A549 (cell line): ENCODE measurements at regions not wholly inside any gene's neighbourhood (a gene's known extent, or its start where the extent isn't known, plus 50 kb on each side); places are given as distances from the start of the nearest gene placed in this dataset.
"Not testable (repeated sequence)": the region's sequence is repeated elsewhere in the genome, so short reads cannot be mapped to it uniquely, and the experiment has no call there.

Source experiments
- ATAC-seq, 2 experiments: fragments of 200-7000 bp in 1 of 2; fragments of >200 bp in 1 of 2; cut with Nextera tagmentation in 1 of 2; cut with Tn5 transposase in 1 of 2; 3 replicates each; pipeline versions ENCODE4 v1.8.0 to v1.9.1; 2018 to 2020; ENCODE audit warnings: mild to moderate bottlenecking in 1 of 2, moderate library complexity in 1 of 2
- CTCF ChIA-PET: fragments of 300-600 bp; sonication (Branson Sonifier 250); formaldehyde crosslinking; extraction: SDS; loops from one replicate; lab custom pipeline; 2021; ENCODE audit warnings: antibody characterized with exemption, inconsistent platforms; lab: Yijun Ruan, JAX
- POLR2A ChIA-PET: fragments of 350-600 bp; formaldehyde crosslinking; extraction: SDS; loops from one replicate; lab custom pipeline; 2021; ENCODE audit warnings: antibody characterized with exemption, inconsistent platforms; lab: Yijun Ruan, JAX
- DNase-seq, 2 experiments: peaks; one replicate each; pipeline versions ENCODE4 v3.0.0 to v3.0.0-alpha.2; 2011 to 2016; ENCODE audit warnings: low read depth in 1 of 2, low spot score in 1 of 2
- FAIRE-seq: peaks from 2 replicates; lab custom pipeline; 2011; peaks lifted over from hg19 to GRCh38; lab: Jason Lieb, UNC
- H3K27ac ChIP-seq, 2 experiments: fragments of >200 bp; sonication (Bioruptor Twin); formaldehyde crosslinking; 3 replicates each; pipeline ENCODE4 v1.5.1; 2016 to 2017
- H3K4me1 ChIP-seq: fragments of >200 bp; sonication (Bioruptor Twin); formaldehyde crosslinking; 3 replicates; pipeline ENCODE4 v1.6.1; 2016
- H3K4me2 ChIP-seq: fragments of >200 bp; sonication (Bioruptor Twin); formaldehyde crosslinking; 3 replicates; pipeline ENCODE4 v1.6.1; 2016
- H3K4me3 ChIP-seq: fragments of >200 bp; sonication (Bioruptor Twin); formaldehyde crosslinking; 3 replicates; pipeline ENCODE4 v1.5.1; 2016
- H3K9me3 ChIP-seq: fragments of >200 bp; sonication (Bioruptor Twin); formaldehyde crosslinking; 3 replicates; pipeline ENCODE4 v1.6.1; 2016
- CBX2 ChIP-seq: fragments of 200-600 bp; sonication (generic); IDR thresholded peaks from 2 replicates; pipeline ENCODE4 v1.6.1; 2016; ENCODE audit warnings: low read depth, mild to moderate bottlenecking, borderline replicate concordance
- CEBPB ChIP-seq, 2 experiments: fragments of >200 bp in 1 of 2; sonication (Bioruptor Twin) in 1 of 2; formaldehyde crosslinking in 1 of 2; IDR thresholded peaks; 2 replicates each; pipeline ENCODE4 v1.6.1; 2012 to 2016
- CHD2 ChIP-seq: fragments of 150-350 bp; IDR thresholded peaks from 2 replicates; pipeline ENCODE4 v1.6.1; 2014; ENCODE audit warnings: low read length; ENCODE audit not compliant: partially characterized antibody
- E2F6 ChIP-seq: IDR thresholded peaks from 2 replicates; pipeline ENCODE4 v1.6.1; 2012; ENCODE audit warnings: low read depth, borderline replicate concordance
- EHF ChIP-seq: fragments of 250-450 bp; sonication (Bioruptor Pico); IDR thresholded peaks from 2 replicates; pipeline ENCODE4 v1.5.0; 2020; ENCODE audit warnings: mild to moderate bottlenecking
- ESRRA ChIP-seq: fragments of 150-350 bp; IDR thresholded peaks from 2 replicates; pipeline ENCODE4 v1.6.1; 2014; ENCODE audit warnings: mild to moderate bottlenecking, low read length, borderline replicate concordance
- FOSL2 ChIP-seq, 2 experiments: fragments of 450-650 bp in 1 of 2; fragments of >200 bp in 1 of 2; sonication (Bioruptor Twin) in 1 of 2; formaldehyde crosslinking; IDR thresholded peaks; 2 replicates each; pipeline versions ENCODE4 v1.5.0 to v1.6.1; 2016 to 2020; ENCODE audit warnings: mild to moderate bottlenecking in 1 of 2, moderate library complexity in 1 of 2
- FOXS1 ChIP-seq: fragments of 250-450 bp; sonication (Bioruptor Pico); IDR thresholded peaks from 2 replicates; pipeline ENCODE4 v1.5.0; 2020; ENCODE audit warnings: mild to moderate bottlenecking, moderate library complexity
- GATA3 ChIP-seq: IDR thresholded peaks from 2 replicates; pipeline ENCODE4 v1.6.1; 2012; ENCODE audit warnings: borderline replicate concordance
- JUNB ChIP-seq: fragments of >200 bp; sonication (Bioruptor Twin); formaldehyde crosslinking; IDR thresholded peaks from 2 replicates; pipeline ENCODE4 v1.6.1; 2016
- NR3C1 ChIP-seq: fragments of >200 bp; sonication (Bioruptor Twin); formaldehyde crosslinking; IDR thresholded peaks from 3 replicates; pipeline ENCODE4 v1.6.1; 2017
- PBX3 ChIP-seq: IDR thresholded peaks from 2 replicates; pipeline ENCODE4 v1.6.1; 2012
- RAD21 ChIP-seq, 2 experiments: fragments of >200 bp in 1 of 2; sonication (Bioruptor Twin) in 1 of 2; formaldehyde crosslinking in 1 of 2; IDR thresholded peaks in 1 of 2; conservative IDR thresholded peaks in 1 of 2; 2 replicates in 1 of 2; 3 replicates in 1 of 2; pipeline ENCODE4 v1.6.1; 2012 to 2018; ENCODE audit warnings: inconsistent platforms in 1 of 2
- RCOR1 ChIP-seq: fragments of 150-350 bp; IDR thresholded peaks from 2 replicates; pipeline ENCODE4 v1.6.1; 2014; ENCODE audit warnings: antibody characterized with exemption, low read length, low read depth
- RFX5 ChIP-seq: fragments of 450-650 bp; IDR thresholded peaks from 2 replicates; pipeline ENCODE4 v1.7.1; 2014; ENCODE audit warnings: antibody characterized with exemption, mild to moderate bottlenecking, moderate library complexity
- TP53 ChIP-seq: fragments of 250-450 bp; sonication (Bioruptor Pico); IDR thresholded peaks from 2 replicates; pipeline ENCODE4 v1.5.0; 2021; ENCODE audit warnings: mild to moderate bottlenecking, moderate library complexity
- USF2 ChIP-seq: fragments of 450-650 bp; IDR thresholded peaks from 2 replicates; pipeline ENCODE4 v1.6.1; 2014; ENCODE audit warnings: antibody characterized with exemption
- ZFP36 ChIP-seq: fragments of 450-650 bp; IDR thresholded peaks from 2 replicates; pipeline ENCODE4 v1.6.1; 2014; ENCODE audit warnings: borderline replicate concordance; ENCODE audit not compliant: partially characterized antibody
- WGBS: methylation state at CpG from one replicate; pipeline ENCODE4 v1.1.6; 2017; ENCODE audit errors: missing lambda C conversion rate; 5-methylcytosine and 5-hydroxymethylcytosine counted together

- no peak for DNase-seq
- Histone ChIP-seq H3K9me3 (no peaks in the 10 kb centered on the region), H3K4me3 (no peak overlapping the region), H3K27ac (no peak overlapping the region), H3K4me1 (no peaks in the 10 kb centered on the region), H3K4me2 (no peak overlapping the region)
- TF ChIP-seq RCOR1 = no peak
- TF ChIP-seq CHD2 = no peak
- no peak for TF ChIP-seq TP53 (CRISPR knock-in tag)
- ChIA-PET POLR2A (no interaction called here), CTCF (no interaction called here)
- 67% methylated on average over 4 of the region's 4 CpGs for WGBS
- FAIRE-seq = no peak
- no peak for ATAC-seq
Observed at GRCh38 chr18:73101977-73102376, 234.2 kb upstream of the NETO1 start.

GRCh38 chr18:73101491-73101890, 233.7 kb upstream of the NETO1 start:
- POLR2A ChIA-PET; FAIRE-seq; H3K4me2 ChIP-seq; CTCF ChIA-PET; H3K9me3 ChIP-seq; H3K4me1 ChIP-seq; H3K27ac ChIP-seq; ATAC-seq; H3K4me3 ChIP-seq; TF ChIP-seq FOSL2 (IDR thresholded peaks at IDR 0.05): not testable (repeated sequence)
- peak in 1 of 2 experiments; percentile 33 for DNase-seq
- peak; percentile 17; the same call in 1 of the 2 replicates for TF ChIP-seq FOSL2 (CRISPR knock-in tag; IDR thresholded peaks at IDR 0.05)
- WGBS = 5% methylated on average over 5 of the region's 6 CpGs

GRCh38 chr18:73099759-73100158, 232.0 kb upstream of the NETO1 start:
- no peak for DNase-seq
- WGBS = 66% methylated on average over 2 of the region's 2 CpGs
- Histone ChIP-seq H3K4me1 (no peaks in the 10 kb centered on the region), H3K27ac (no peak overlapping the region), H3K9me3 (no peaks in the 10 kb centered on the region), H3K4me3 (no peak overlapping the region), H3K4me2 (no peak overlapping the region)
- no peak for ATAC-seq
- TF ChIP-seq RFX5 (no peak), CBX2 (no peak), RAD21 (conservative IDR thresholded peaks at IDR 0.05 in 1 of 2, IDR thresholded peaks at IDR 0.05 in 1 of 2) (no peak), NR3C1 (no peak), CEBPB (IDR thresholded peaks at IDR 0.05) (no peak), FOSL2 (IDR thresholded peaks at IDR 0.05) (no peak), FOSL2 (CRISPR knock-in tag; IDR thresholded peaks at IDR 0.05) (no peak), JUNB (no peak), EHF (CRISPR knock-in tag) (no peak), E2F6 (no peak)
- FAIRE-seq = no peak
- CTCF ChIA-PET = no interaction called here
- POLR2A ChIA-PET = no interaction called here

GRCh38 chr18:73093687-73094250, 226.0 kb upstream of the NETO1 start:
- DNase-seq = no peak
- ChIA-PET CTCF (no interaction called here), POLR2A (no interaction called here)
- H3K4me1 ChIP-seq = no peaks in the 10 kb centered on the region
- 5% methylated on average over 1 of the region's 1 CpG for WGBS
- TF ChIP-seq FOXS1 (CRISPR knock-in tag) (no peak), PBX3 (no peak), USF2 (no peak), ZFP36 (no peak), GATA3 (no peak), FOSL2 (IDR thresholded peaks at IDR 0.05) (no peak), FOSL2 (CRISPR knock-in tag; IDR thresholded peaks at IDR 0.05) (no peak), ESRRA (no peak)
- no peak overlapping the region for H3K4me2 ChIP-seq
- ATAC-seq = no peak
- no peak for FAIRE-seq
- H3K9me3 ChIP-seq = no peaks in the 10 kb centered on the region
- H3K27ac ChIP-seq = no peak overlapping the region
- H3K4me3 ChIP-seq = no peak overlapping the region
